RWPE2 (cell line): ENCODE measurements at regions not wholly inside any gene's neighbourhood (a gene's known extent, or its start where the extent isn't known, plus 50 kb on each side); places are given as distances from the start of the nearest gene placed in this dataset.

Experiments used
- ATAC-seq: fragments of 200-7000 bp; cut with Tn5 transposase; 3 replicates; pipeline ENCODE4 v1.9.1; 2021; ENCODE audit warnings: low read depth
- DNase-seq: peaks from one replicate; pipeline ENCODE4 v3.0.0-alpha.2; 2020; ENCODE audit warnings: low spot score
- H3K27ac ChIP-seq: fragments of 450-650 bp; 2 replicates; pipeline ENCODE4 v1.5.1; 2017; ENCODE audit warnings: mild to moderate bottlenecking; ENCODE audit not compliant: poor library complexity, severe bottlenecking
- H3K27me3 ChIP-seq: fragments of 250-450 bp; sonication (Bioruptor Pico); 2 replicates; pipeline ENCODE4 v1.5.1; 2021; ENCODE audit warnings: mild to moderate bottlenecking, moderate library complexity; ENCODE audit not compliant: insufficient read depth, poor library complexity, severe bottlenecking
- H3K36me3 ChIP-seq: fragments of 250-450 bp; sonication (Bioruptor Pico); 2 replicates; pipeline ENCODE4 v1.5.1; 2020; ENCODE audit warnings: low read depth, mild to moderate bottlenecking, moderate library complexity
- H3K4me1 ChIP-seq: fragments of 250-450 bp; sonication (Bioruptor Pico); 2 replicates; pipeline ENCODE4 v1.5.1; 2021; ENCODE audit warnings: mild to moderate bottlenecking, moderate library complexity; ENCODE audit not compliant: insufficient read depth, poor library complexity, severe bottlenecking
- H3K4me3 ChIP-seq: fragments of 250-450 bp; sonication (Bioruptor Pico); 2 replicates; pipeline ENCODE4 v1.5.1; 2021; ENCODE audit warnings: mild to moderate bottlenecking, moderate library complexity; ENCODE audit not compliant: severe bottlenecking
- H3K9me3 ChIP-seq: fragments of 250-450 bp; sonication (Bioruptor Pico); 2 replicates; pipeline ENCODE4 v1.5.1; 2021; ENCODE audit warnings: mild to moderate bottlenecking, moderate library complexity; ENCODE audit not compliant: severe bottlenecking
- CTCF ChIP-seq: fragments of 450-650 bp; IDR thresholded peaks from one replicate; pipeline ENCODE4 v1.5.1; 2017; ENCODE audit warnings: mild to moderate bottlenecking, moderate library complexity; ENCODE audit not compliant: poor library complexity, severe bottlenecking

- ATAC-seq (no peak), DNase-seq (no peak)
- H3K36me3 ChIP-seq = no peaks in the 10 kb centered on the region
- no peak overlapping the region for H3K27ac ChIP-seq
- H3K9me3 ChIP-seq = no peaks in the 10 kb centered on the region
- no peak overlapping the region for H3K4me3 ChIP-seq
- no peaks in the 10 kb centered on the region for H3K27me3 ChIP-seq
- H3K4me1 ChIP-seq = no peaks in the 10 kb centered on the region
- no peak for TF ChIP-seq CTCF
These were observed 479.6 kb downstream of the STK39 start for GRCh38 chr2:167767830-167768229.

- Histone ChIP-seq H3K36me3 (no peaks in the 10 kb centered on the region), H3K4me3 (no peak overlapping the region), H3K27me3 (no peaks in the 10 kb centered on the region), H3K27ac (no peak overlapping the region), H3K4me1 (no peaks in the 10 kb centered on the region), H3K9me3 (no peaks in the 10 kb centered on the region)
- DNase-seq = no peak
- no peak for TF ChIP-seq CTCF
- ATAC-seq = 0 out of 3 replicates have a peak, but pooled peaks have one; percentile 41
These were observed 482.5 kb downstream of the STK39 start for GRCh38 chr2:167764772-167765341.

GRCh38 chr2:167761465-167762136, 485.8 kb downstream of the STK39 start:
- no peaks in the 10 kb centered on the region for H3K9me3 ChIP-seq
- H3K36me3 ChIP-seq = no peaks in the 10 kb centered on the region
- no peak for TF ChIP-seq CTCF
- no peaks in the 10 kb centered on the region for H3K4me1 ChIP-seq
- no peak overlapping the region for H3K4me3 ChIP-seq
- H3K27me3 ChIP-seq = no peaks in the 10 kb centered on the region
- ATAC-seq (no peak), DNase-seq (no peak)
- H3K27ac ChIP-seq = no peak overlapping the region

- H3K4me3 ChIP-seq = no peak overlapping the region
- H3K9me3 ChIP-seq = no peaks in the 10 kb centered on the region
- DNase-seq (no peak), ATAC-seq (no peak)
- H3K4me1 ChIP-seq = no peaks in the 10 kb centered on the region
- no peaks in the 10 kb centered on the region for H3K36me3 ChIP-seq
- no peak for TF ChIP-seq CTCF
- H3K27ac ChIP-seq = no peak overlapping the region
- no peaks in the 10 kb centered on the region for H3K27me3 ChIP-seq
These were observed 487.9 kb downstream of the STK39 start for GRCh38 chr2:167759531-167759930.

- Histone ChIP-seq H3K36me3 (no peaks in the 10 kb centered on the region), H3K4me3 (no peak overlapping the region), H3K27me3 (no peaks in the 10 kb centered on the region), H3K4me1 (no peaks in the 10 kb centered on the region), H3K9me3 (no peaks in the 10 kb centered on the region), H3K27ac (no peak overlapping the region)
- TF ChIP-seq CTCF = no peak
- ATAC-seq = no peak
- no peak for DNase-seq
These were observed 489.1 kb downstream of the STK39 start for GRCh38 chr2:167758292-167758691.
